GM12878 (cell line): ENCODE measurements at regions not wholly inside any gene's neighbourhood (a gene's known extent, or its start where the extent isn't known, plus 50 kb on each side); places are given as distances from the start of the nearest gene placed in this dataset.

ENCODE experiments used
- ATAC-seq: fragments of 200-7000 bp; cut with Tn5 transposase; 3 replicates; pipeline ENCODE4 v1.9.1; 2020; ENCODE audit warnings: mild to moderate bottlenecking, moderate library complexity
- BruUV-seq: library from RNA; stranded (reverse); fragments of 400-500 nt; replicated peaks from 2 replicates; lab custom pipeline; 2021; lab: Mats Ljungman, UMichigan
- CTCF ChIA-PET: fragments of 300-600 bp; sonication (Branson Sonifier 250); formaldehyde crosslinking; extraction: SDS; loops from one replicate; lab custom pipeline; 2021; ENCODE audit warnings: inconsistent platforms; lab: Yijun Ruan, JAX
- POLR2A ChIA-PET: fragments of 350-600 bp; formaldehyde crosslinking; extraction: SDS; loops from one replicate; lab custom pipeline; 2021; ENCODE audit warnings: inconsistent platforms; lab: Charles Lee
- RAD21 ChIA-PET: fragments of 300-600 bp; sonication (Branson Sonifier 250); formaldehyde crosslinking; loops from one replicate; lab custom pipeline; 2023; ENCODE audit warnings: antibody characterized with exemption; ENCODE audit not compliant: unreplicated experiment; lab: Charles Lee
- SMC1A ChIA-PET: fragments of 300-600 bp; sonication (Branson Sonifier 250); formaldehyde crosslinking; loops from one replicate; lab custom pipeline; 2023; ENCODE audit not compliant: unreplicated experiment, uncharacterized antibody; lab: Charles Lee
- DNase-seq: peaks from one replicate; pipeline ENCODE4 v3.0.0-alpha.2; 2011; ENCODE audit warnings: low read depth, low spot score
- FAIRE-seq: peaks from 3 replicates; lab custom pipeline; 2011; peaks lifted over from hg19 to GRCh38; lab: Jason Lieb, UNC
- H2AFZ ChIP-seq: 2 replicates; pipeline ENCODE4 v1.6.0; 2011; ENCODE audit warnings: low read depth, low read length, control low read depth; ENCODE audit not compliant: control insufficient read depth
- H3K27ac ChIP-seq: 2 replicates; pipeline ENCODE4 v1.5.1; 2011; ENCODE audit warnings: control low read depth; ENCODE audit not compliant: control insufficient read depth, insufficient read depth
- H3K27me3 ChIP-seq, 2 experiments: replicated peaks in 1 of 2; 2 replicates each; pipeline versions ENCODE4 v1.6.0 to v1.6.1; 2011; ENCODE audit warnings: low read length in 1 of 2; ENCODE audit not compliant: control insufficient read depth in 2 of 2, insufficient read depth in 2 of 2
- H3K36me3 ChIP-seq, 2 experiments: 2 replicates each; pipeline ENCODE4 v1.5.1; 2011; ENCODE audit warnings: low read length in 1 of 2; ENCODE audit not compliant: control insufficient read depth in 2 of 2, insufficient read depth in 2 of 2
- H3K4me1 ChIP-seq: 2 replicates; pipeline ENCODE4 v1.6.1; 2011; ENCODE audit warnings: mild to moderate bottlenecking, low read length, moderate library complexity, mixed read lengths; ENCODE audit not compliant: control insufficient read depth, insufficient read depth
- H3K4me2 ChIP-seq: 2 replicates; pipeline ENCODE4 v1.6.0; 2011; ENCODE audit warnings: control low read depth; ENCODE audit not compliant: control insufficient read depth, insufficient read depth
- H3K4me3 ChIP-seq: fragments of 200-600 bp; sonication (generic); 2 replicates; pipeline ENCODE4 v1.5.1; 2016
- H3K79me2 ChIP-seq: 2 replicates; pipeline ENCODE4 v1.6.0; 2011; ENCODE audit warnings: low read length; ENCODE audit not compliant: control insufficient read depth, insufficient read depth
- H3K9ac ChIP-seq: 2 replicates; pipeline ENCODE4 v1.8.0; 2011; ENCODE audit warnings: low read length, control low read depth, mixed read lengths; ENCODE audit not compliant: control insufficient read depth, insufficient read depth
- H3K9me3 ChIP-seq: replicated peaks from 3 replicates; pipeline ENCODE4 v1.5.1; 2011; ENCODE audit warnings: mild to moderate bottlenecking, low read length; ENCODE audit not compliant: control insufficient read depth, insufficient read depth
- H4K20me1 ChIP-seq: 2 replicates; pipeline ENCODE4 v1.6.0; 2011; ENCODE audit not compliant: control insufficient read depth, insufficient read depth
- ASH2L ChIP-seq: fragments of 300-600, 200-600 bp; sonication (generic); IDR thresholded peaks from 2 replicates; pipeline ENCODE4 v1.6.1; 2017; ENCODE audit warnings: low read depth, mild to moderate bottlenecking, borderline replicate concordance
- E4F1 ChIP-seq: fragments of 450-650 bp; IDR thresholded peaks from 2 replicates; pipeline ENCODE4 v1.6.1; 2018; ENCODE audit warnings: borderline replicate concordance, mild to moderate bottlenecking; ENCODE audit not compliant: partially characterized antibody
- IRF5 ChIP-seq: fragments of 450-650 bp; IDR thresholded peaks from 2 replicates; pipeline ENCODE4 v1.6.1; 2017; ENCODE audit warnings: borderline replicate concordance
- MTA3 ChIP-seq: IDR thresholded peaks from 2 replicates; pipeline ENCODE4 v1.6.1; 2012; ENCODE audit warnings: low read length, inconsistent platforms, borderline replicate concordance
- PAX8 ChIP-seq: fragments of 450-650 bp; IDR thresholded peaks from 2 replicates; pipeline ENCODE4 v1.6.1; 2017; ENCODE audit warnings: mild to moderate bottlenecking, moderate library complexity
- POLR2AphosphoS5 ChIP-seq: IDR thresholded peaks from 2 replicates; pipeline ENCODE4 v1.6.1; 2011; ENCODE audit warnings: mild to moderate bottlenecking, low read length, inconsistent platforms
- SP1 ChIP-seq: IDR thresholded peaks from one replicate; pipeline ENCODE4 v1.6.1; 2011; ENCODE audit warnings: low read depth, low read length
- SPI1 ChIP-seq: IDR thresholded peaks from 2 replicates; pipeline ENCODE4 v1.6.1; 2011; ENCODE audit warnings: low read depth, mild to moderate bottlenecking, low read length, moderate library complexity, borderline replicate concordance; ENCODE audit not compliant: insufficient read depth
- YBX1 ChIP-seq: fragments of 450-650 bp; IDR thresholded peaks from 2 replicates; pipeline ENCODE4 v1.6.1; 2016; ENCODE audit warnings: antibody characterized with exemption
- ZNF274 ChIP-seq: IDR thresholded peaks from one replicate; pipeline ENCODE4 v1.8.0; 2011; ENCODE audit not compliant: insufficient read length, insufficient read depth
- WGBS: methylation state at CpG from one replicate; pipeline ENCODE4 v1.1.6; 2016; ENCODE audit warnings: low lambda C conversion rate; ENCODE audit not compliant: insufficient replicate concordance, insufficient coverage; ENCODE audit errors: missing lambda C conversion rate; 5-methylcytosine and 5-hydroxymethylcytosine counted together
- in situ Hi-C: fragments of 300-500 bp; cut with MboI; formaldehyde crosslinking; loops from 9 replicates; pipeline ENCODE4 v1.14.3; 2018; ENCODE audit warnings: mixed read lengths
- intact Hi-C: fragments of 100-400 bp; cut with micrococcal nuclease; formaldehyde crosslinking; loops from one replicate; pipeline ENCODE4 v1.14.2; 2022; ENCODE audit not compliant: unreplicated experiment
- TF ChIP-seq, protein P1 (sequence below): fragments of 450-650 bp; formaldehyde crosslinking; IDR thresholded peaks from 2 replicates; pipeline ENCODE4 v1.5.0; 2022; ENCODE audit warnings: mild to moderate bottlenecking, missing genetic modification characterization

DNA sequence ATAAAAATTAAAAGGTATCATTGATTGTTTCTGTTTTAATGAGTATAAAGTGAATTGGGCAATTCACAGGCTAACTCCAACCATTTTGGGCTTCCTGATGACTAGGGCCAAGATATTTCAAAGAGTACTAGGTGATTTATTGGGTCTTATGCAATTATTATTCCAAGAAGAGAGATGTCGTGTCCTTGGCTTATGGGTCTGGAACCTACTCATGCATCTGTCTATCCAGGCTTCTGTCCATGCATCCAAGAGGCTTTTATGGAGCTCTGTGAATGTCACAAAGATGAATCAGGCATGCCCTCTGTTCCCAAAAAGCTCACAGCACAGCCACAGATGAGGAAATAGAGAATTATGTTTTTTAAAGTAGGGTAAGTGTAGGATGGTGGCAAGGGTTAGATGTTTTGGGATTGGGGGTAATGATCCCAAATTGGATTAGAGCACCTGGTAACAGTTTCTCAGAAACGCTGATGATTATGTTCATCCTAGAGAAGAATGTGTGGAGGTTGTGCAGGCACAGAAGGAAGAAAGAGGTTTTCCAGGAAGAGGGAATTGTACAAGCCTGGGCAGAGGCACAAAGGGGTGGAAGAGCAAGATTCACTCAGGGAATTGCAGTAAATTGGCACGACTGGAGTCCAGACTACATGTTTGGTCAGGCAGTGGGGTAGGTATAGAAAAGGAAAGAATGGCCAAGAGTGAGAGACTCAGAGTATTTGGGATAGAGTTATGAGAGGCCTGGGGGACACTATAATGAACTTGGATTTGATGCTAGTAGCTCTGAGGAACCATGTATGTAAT lies 83.0 kb upstream of the TNC start:
- TF ChIP-seq E4F1 (no peak), IRF5 (no peak), MTA3 (no peak), ASH2L (no peak), POLR2AphosphoS5 (no peak), PAX8 (no peak), SP1 (no peak), YBX1 (no peak), SPI1 (no peak), ZNF274 (no peak)
- TF ChIP-seq, protein P1, sequence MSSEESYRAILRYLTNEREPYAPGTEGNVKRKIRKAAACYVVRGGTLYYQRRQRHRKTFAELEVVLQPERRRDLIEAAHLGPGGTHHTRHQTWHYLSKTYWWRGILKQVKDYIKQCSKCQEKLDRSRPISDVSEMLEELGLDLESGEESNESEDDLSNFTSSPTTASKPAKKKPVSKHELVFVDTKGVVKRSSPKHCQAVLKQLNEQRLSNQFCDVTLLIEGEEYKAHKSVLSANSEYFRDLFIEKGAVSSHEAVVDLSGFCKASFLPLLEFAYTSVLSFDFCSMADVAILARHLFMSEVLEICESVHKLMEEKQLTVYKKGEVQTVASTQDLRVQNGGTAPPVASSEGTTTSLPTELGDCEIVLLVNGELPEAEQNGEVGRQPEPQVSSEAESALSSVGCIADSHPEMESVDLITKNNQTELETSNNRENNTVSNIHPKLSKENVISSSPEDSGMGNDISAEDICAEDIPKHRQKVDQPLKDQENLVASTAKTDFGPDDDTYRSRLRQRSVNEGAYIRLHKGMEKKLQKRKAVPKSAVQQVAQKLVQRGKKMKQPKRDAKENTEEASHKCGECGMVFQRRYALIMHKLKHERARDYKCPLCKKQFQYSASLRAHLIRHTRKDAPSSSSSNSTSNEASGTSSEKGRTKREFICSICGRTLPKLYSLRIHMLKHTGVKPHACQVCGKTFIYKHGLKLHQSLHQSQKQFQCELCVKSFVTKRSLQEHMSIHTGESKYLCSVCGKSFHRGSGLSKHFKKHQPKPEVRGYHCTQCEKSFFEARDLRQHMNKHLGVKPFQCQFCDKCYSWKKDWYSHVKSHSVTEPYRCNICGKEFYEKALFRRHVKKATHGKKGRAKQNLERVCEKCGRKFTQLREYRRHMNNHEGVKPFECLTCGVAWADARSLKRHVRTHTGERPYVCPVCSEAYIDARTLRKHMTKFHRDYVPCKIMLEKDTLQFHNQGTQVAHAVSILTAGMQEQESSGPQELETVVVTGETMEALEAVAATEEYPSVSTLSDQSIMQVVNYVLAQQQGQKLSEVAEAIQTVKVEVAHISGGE (CRISPR knock-in tag) = no peak
- Histone ChIP-seq H3K9ac (no peak overlapping the region), H3K4me1 (peaks cover 8% of the 10 kb centered on the region), H3K27me3 (no peaks in the 10 kb centered on the region), H4K20me1 (no peaks in the 10 kb centered on the region), H3K27ac (no peak overlapping the region), H3K36me3 (no peaks in the 10 kb centered on the region), H3K9me3 (no peaks in the 10 kb centered on the region), H2AFZ (no peak overlapping the region), H3K79me2 (no peaks in the 10 kb centered on the region), H3K4me2 (no peak overlapping the region), H3K4me3 (no peak overlapping the region)
- CTCF ChIA-PET = no interaction called here
- in situ Hi-C loops = no loop called here
- FAIRE-seq (no peak), ATAC-seq (no peak), DNase-seq (no peak)
- WGBS = 8% methylated on average over 3 of the region's 3 CpGs
- BruUV-seq = no TSS peak
- SMC1A ChIA-PET = interaction anchor here (1.0 kb wide), 1 partner anchor 9 kb away, joined by 4 read pairs; no protein-coding TSS in a partner anchor
- POLR2A ChIA-PET = no interaction called here
- RAD21 ChIA-PET = no interaction called here
- intact Hi-C loops = loop anchor here (10.0 kb wide), 1 partner anchor 506 kb away; no protein-coding TSS in a partner anchor
